ENCODE measurements at regions not wholly inside any gene's neighbourhood (a gene's known extent, or its start where the extent isn't known, plus 50 kb on each side); places are given as distances from the start of the nearest gene placed in this dataset.

DNA sequence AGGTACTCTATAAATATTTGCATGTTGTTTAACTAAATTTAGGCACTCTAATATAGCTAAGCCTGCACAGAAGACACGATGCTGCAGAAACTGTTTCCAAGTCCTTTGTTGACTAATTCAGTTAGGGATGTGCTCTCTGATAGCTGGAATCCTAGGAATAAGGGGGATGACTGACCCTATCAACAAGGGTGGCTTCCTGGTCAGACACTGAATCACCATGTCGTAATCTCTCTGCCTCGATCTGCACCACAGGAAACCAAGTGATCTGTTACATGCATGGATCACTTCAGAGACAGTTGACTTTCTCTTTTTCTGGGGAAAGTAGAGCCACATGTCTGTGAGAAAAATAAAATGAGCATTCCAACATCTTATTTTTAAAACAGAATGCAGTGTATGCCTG lies 169.1 kb downstream of the GUCY2F start:
- TF ChIP-seq, protein P1, sequence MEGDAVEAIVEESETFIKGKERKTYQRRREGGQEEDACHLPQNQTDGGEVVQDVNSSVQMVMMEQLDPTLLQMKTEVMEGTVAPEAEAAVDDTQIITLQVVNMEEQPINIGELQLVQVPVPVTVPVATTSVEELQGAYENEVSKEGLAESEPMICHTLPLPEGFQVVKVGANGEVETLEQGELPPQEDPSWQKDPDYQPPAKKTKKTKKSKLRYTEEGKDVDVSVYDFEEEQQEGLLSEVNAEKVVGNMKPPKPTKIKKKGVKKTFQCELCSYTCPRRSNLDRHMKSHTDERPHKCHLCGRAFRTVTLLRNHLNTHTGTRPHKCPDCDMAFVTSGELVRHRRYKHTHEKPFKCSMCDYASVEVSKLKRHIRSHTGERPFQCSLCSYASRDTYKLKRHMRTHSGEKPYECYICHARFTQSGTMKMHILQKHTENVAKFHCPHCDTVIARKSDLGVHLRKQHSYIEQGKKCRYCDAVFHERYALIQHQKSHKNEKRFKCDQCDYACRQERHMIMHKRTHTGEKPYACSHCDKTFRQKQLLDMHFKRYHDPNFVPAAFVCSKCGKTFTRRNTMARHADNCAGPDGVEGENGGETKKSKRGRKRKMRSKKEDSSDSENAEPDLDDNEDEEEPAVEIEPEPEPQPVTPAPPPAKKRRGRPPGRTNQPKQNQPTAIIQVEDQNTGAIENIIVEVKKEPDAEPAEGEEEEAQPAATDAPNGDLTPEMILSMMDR (IDR thresholded peaks at IDR 0.05; ENCODE audit: low read depth, low read length): no peak
- TF ChIP-seq POLR2A (IDR thresholded peaks at IDR 0.05; ENCODE audit: extremely low read depth, insufficient read length): no peak

Measured in NB4 (cell line).